Neural progenitor cell (in vitro differentiated cells): ENCODE measurements at regions not wholly inside any gene's neighbourhood (a gene's known extent, or its start where the extent isn't known, plus 50 kb on each side); places are given as distances from the start of the nearest gene placed in this dataset.
A peak's percentile ranks its signal among the peaks of the same experiment; 100 is the strongest.

Experiments used
- DNase-seq: peaks from one replicate; pipeline ENCODE4 v3.0.0-alpha.2; 2016; ENCODE audit warnings: low spot score
- H2AFZ ChIP-seq: fragments of 200-600 bp; sonication (generic); replicated peaks from 2 replicates; pipeline ENCODE4 v1.6.1; 2016; ENCODE audit warnings: antibody characterized with exemption
- H3F3A ChIP-seq: fragments of 200-600 bp; sonication (generic); 2 replicates; pipeline ENCODE4 v1.6.1; 2016; ENCODE audit warnings: antibody characterized with exemption, low read depth
- H3K27ac ChIP-seq: fragments of 200-600 bp; sonication (generic); 2 replicates; pipeline ENCODE4 v1.5.1; 2016; ENCODE audit warnings: mild to moderate bottlenecking
- H3K27me3 ChIP-seq: fragments of 200-600 bp; sonication (generic); 2 replicates; pipeline ENCODE4 v1.6.1; 2016; ENCODE audit warnings: mild to moderate bottlenecking, moderate library complexity
- H3K36me3 ChIP-seq: fragments of 200-600 bp; sonication (generic); 2 replicates; pipeline ENCODE4 v1.5.1; 2016
- H3K4me1 ChIP-seq: fragments of 200-600 bp; sonication (generic); 2 replicates; pipeline ENCODE4 v1.6.1; 2016; ENCODE audit warnings: mixed run types
- H3K4me2 ChIP-seq: fragments of 200-600 bp; sonication (generic); 2 replicates; pipeline ENCODE4 v1.6.1; 2016
- H3K4me3 ChIP-seq: fragments of 200-600 bp; sonication (generic); 2 replicates; pipeline ENCODE4 v1.5.1; 2016
- H3K79me2 ChIP-seq: fragments of 200-600 bp; sonication (generic); 2 replicates; pipeline ENCODE4 v1.6.1; 2016; ENCODE audit warnings: low read depth
- H3K9ac ChIP-seq: fragments of 200-600 bp; sonication (generic); 2 replicates; pipeline ENCODE4 v1.6.1; 2016
- H3K9me3 ChIP-seq: fragments of 200-600 bp; sonication (generic); 2 replicates; pipeline ENCODE4 v1.5.1; 2016; ENCODE audit warnings: low read depth
- H4K20me1 ChIP-seq: fragments of 200-600 bp; sonication (generic); 2 replicates; pipeline ENCODE4 v1.6.1; 2016; ENCODE audit warnings: low read depth
- H3K27ac Mint-ChIP-seq: 3 replicates; pipeline ENCODE4 v1.8.0; 2021; ENCODE audit warnings: mixed read lengths
- H3K27me3 Mint-ChIP-seq: 2 replicates; pipeline ENCODE4 v1.8.0; 2022; ENCODE audit warnings: low read depth, mild to moderate bottlenecking, inconsistent platforms, moderate library complexity, mixed read lengths; ENCODE audit not compliant: insufficient read depth
- H3K36me3 Mint-ChIP-seq: 3 replicates; pipeline ENCODE4 v1.8.0; 2021; ENCODE audit warnings: mixed read lengths
- H3K4me1 Mint-ChIP-seq: 3 replicates; pipeline ENCODE4 v1.8.0; 2021; ENCODE audit warnings: mixed read lengths
- H3K4me3 Mint-ChIP-seq: 3 replicates; pipeline ENCODE4 v1.8.0; 2021; ENCODE audit warnings: mild to moderate bottlenecking, moderate library complexity, mixed read lengths
- H3K9me3 Mint-ChIP-seq: 3 replicates; pipeline ENCODE4 v1.8.0; 2020; ENCODE audit warnings: mixed read lengths
- CTCF ChIP-seq: fragments of 200-600 bp; sonication (generic); IDR thresholded peaks from 2 replicates; pipeline ENCODE4 v1.5.1; 2017; ENCODE audit warnings: antibody characterized with exemption, mild to moderate bottlenecking
- EZH2 ChIP-seq: fragments of 200-600 bp; sonication (generic); IDR thresholded peaks from 2 replicates; pipeline ENCODE4 v1.6.1; 2017; ENCODE audit warnings: antibody characterized with exemption, mild to moderate bottlenecking, moderate library complexity
- EZH2phosphoT487 ChIP-seq: fragments of 200-600 bp; sonication (generic); IDR thresholded peaks from 2 replicates; pipeline ENCODE4 v1.6.1; 2017; ENCODE audit warnings: antibody characterized with exemption

GRCh38 chr4:90030202-90030601 lies 97.0 kb upstream of the CCSER1 start:
- TF ChIP-seq EZH2phosphoT487 = no peak
- no peak for TF ChIP-seq EZH2
- no peak for TF ChIP-seq CTCF
- Histone ChIP-seq H3K4me2 (no peak overlapping the region), H3K4me1 (peaks cover 19% of the 10 kb centered on the region), H4K20me1 (no peaks in the 10 kb centered on the region), H3K36me3 (no peaks in the 10 kb centered on the region), H3K4me3 (no peak overlapping the region), H3K79me2 (no peaks in the 10 kb centered on the region), H3F3A (peaks cover 5% of the 10 kb centered on the region), H3K27me3 (no peaks in the 10 kb centered on the region), H3K9me3 (no peaks in the 10 kb centered on the region), H3K9ac (no peak overlapping the region), H3K27ac (no peak overlapping the region), H2AFZ (peak overlapping the region; percentile 7)
- H3K9me3 Mint-ChIP-seq = peaks cover 7% of the 10 kb centered on the region
- H3K4me1 Mint-ChIP-seq = peaks cover 2% of the 10 kb centered on the region
- no peak overlapping the region for H3K27ac Mint-ChIP-seq
- no peak overlapping the region for H3K4me3 Mint-ChIP-seq
- no peaks in the 10 kb centered on the region for H3K36me3 Mint-ChIP-seq
- DNase-seq = no peak
- H3K27me3 Mint-ChIP-seq = no peaks in the 10 kb centered on the region

- Histone ChIP-seq H3K4me2 (no peak overlapping the region), H2AFZ (peak overlapping the region; percentile 7), H3K36me3 (no peaks in the 10 kb centered on the region), H3K27ac (no peak overlapping the region), H3K4me1 (peaks cover 16% of the 10 kb centered on the region), H3K9ac (no peak overlapping the region), H3K79me2 (no peaks in the 10 kb centered on the region), H3K9me3 (no peaks in the 10 kb centered on the region), H3F3A (peaks cover 5% of the 10 kb centered on the region), H3K4me3 (no peak overlapping the region), H4K20me1 (no peaks in the 10 kb centered on the region), H3K27me3 (no peaks in the 10 kb centered on the region)
- Mint-ChIP-seq H3K9me3 (peaks cover 9% of the 10 kb centered on the region), H3K4me3 (no peak overlapping the region), H3K36me3 (no peaks in the 10 kb centered on the region), H3K4me1 (peaks cover 2% of the 10 kb centered on the region), H3K27ac (no peak overlapping the region), H3K27me3 (no peaks in the 10 kb centered on the region)
- TF ChIP-seq CTCF = peak; percentile 49
- no peak for TF ChIP-seq EZH2
- TF ChIP-seq EZH2phosphoT487 = no peak
- DNase-seq = peak; percentile 40
These were observed 96.2 kb upstream of the CCSER1 start for GRCh38 chr4:90030953-90031352.

GRCh38 chr4:90039122-90039521 lies 88.1 kb upstream of the CCSER1 start:
- Histone ChIP-seq H3K27ac (no peak overlapping the region), H3K4me3 (no peak overlapping the region), H3K27me3 (no peaks in the 10 kb centered on the region), H3K9me3 (no peaks in the 10 kb centered on the region), H2AFZ (no peak overlapping the region), H3F3A (no peaks in the 10 kb centered on the region), H3K4me1 (peaks cover 10% of the 10 kb centered on the region), H3K79me2 (no peaks in the 10 kb centered on the region), H3K9ac (no peak overlapping the region), H4K20me1 (no peaks in the 10 kb centered on the region), H3K36me3 (no peaks in the 10 kb centered on the region), H3K4me2 (no peak overlapping the region)
- no peak overlapping the region for H3K4me3 Mint-ChIP-seq
- peaks cover 7% of the 10 kb centered on the region for H3K9me3 Mint-ChIP-seq
- TF ChIP-seq CTCF (no peak), EZH2 (no peak)
- no peaks in the 10 kb centered on the region for H3K27me3 Mint-ChIP-seq
- H3K36me3 Mint-ChIP-seq = no peaks in the 10 kb centered on the region
- DNase-seq = no peak
- H3K27ac Mint-ChIP-seq = no peak overlapping the region
- H3K4me1 Mint-ChIP-seq = peaks cover 6% of the 10 kb centered on the region

- no peaks in the 10 kb centered on the region for H3K4me1 Mint-ChIP-seq
- Histone ChIP-seq H2AFZ (no peak overlapping the region), H3K36me3 (no peaks in the 10 kb centered on the region), H3K4me3 (no peak overlapping the region), H3K27me3 (no peaks in the 10 kb centered on the region), H3F3A (no peaks in the 10 kb centered on the region), H3K79me2 (no peaks in the 10 kb centered on the region), H3K27ac (no peak overlapping the region), H3K4me1 (no peaks in the 10 kb centered on the region), H4K20me1 (no peaks in the 10 kb centered on the region), H3K9ac (no peak overlapping the region), H3K4me2 (no peak overlapping the region), H3K9me3 (no peaks in the 10 kb centered on the region)
- no peak overlapping the region for H3K4me3 Mint-ChIP-seq
- no peaks in the 10 kb centered on the region for H3K27me3 Mint-ChIP-seq
- no peak overlapping the region for H3K27ac Mint-ChIP-seq
- no peaks in the 10 kb centered on the region for H3K9me3 Mint-ChIP-seq
- no peak for DNase-seq
- H3K36me3 Mint-ChIP-seq = no peaks in the 10 kb centered on the region
- no peak for TF ChIP-seq CTCF
- no peak for TF ChIP-seq EZH2
- TF ChIP-seq EZH2phosphoT487 = no peak
These were observed 75.2 kb upstream of the CCSER1 start for GRCh38 chr4:90051999-90052398.
